ENCODE measurements at regions not wholly inside any gene's neighbourhood (a gene's known extent, or its start where the extent isn't known, plus 50 kb on each side); places are given as distances from the start of the nearest gene placed in this dataset.

GRCh38 chrX:99820197-99820596, 589.9 kb downstream of the PCDH19 start:
- Histone ChIP-seq H3K9me2 (replicated peaks; ENCODE audit: low read length) (no peaks in the 10 kb centered on the region), H2AFZ (ENCODE audit: low read length) (no peak overlapping the region), H3K79me2 (ENCODE audit: low read length) (no peaks in the 10 kb centered on the region), H3K36me3 (ENCODE audit: low read depth, low read length) (no peaks in the 10 kb centered on the region), H3K4me3 (ENCODE audit: low read length) (no peak overlapping the region), H3K4me2 (ENCODE audit: low read length) (no peak overlapping the region), H4K20me1 (ENCODE audit: low read length) (no peaks in the 10 kb centered on the region), H3K27me3 (ENCODE audit: low read length) (no peaks in the 10 kb centered on the region), H3K9me3 (ENCODE audit: low read length) (no peaks in the 10 kb centered on the region), H3K4me1 (ENCODE audit: insufficient read depth, low read length) (no peaks in the 10 kb centered on the region), H3K27ac (ENCODE audit: low read length) (no peak overlapping the region), H3F3A (ENCODE audit: low read length, unreplicated experiment) (no peaks in the 10 kb centered on the region), H3K9ac (ENCODE audit: low read length) (no peak overlapping the region)
- ChIA-PET CTCF (no interaction called here), POLR2A (ENCODE audit: unreplicated experiment) (no interaction called here)
- TF ChIP-seq EZH2phosphoT487 (IDR thresholded peaks at IDR 0.05; ENCODE audit: borderline replicate concordance, low read length) (no peak), CTCF (conservative IDR thresholded peaks at IDR 0.05; ENCODE audit: low read depth, low read length) (no peak), EZH2 (IDR thresholded peaks at IDR 0.05; ENCODE audit: low read length, unreplicated experiment) (no peak)
- no peak for ATAC-seq
- intact Hi-C loops (cut with micrococcal nuclease) = no loop called here
- BruUV-seq (replicated peaks) = no TSS peak
- DNase-seq = no peak

GRCh38 chrX:99800016-99800415, 610.1 kb downstream of the PCDH19 start:
- no peaks in the 10 kb centered on the region for H3K27me3 ChIP-seq (ENCODE audit: low read length)

GRCh38 chrX:99798936-99799335, 611.1 kb downstream of the PCDH19 start:
- no peak for ATAC-seq
- no peak overlapping the region for H3K9ac ChIP-seq (ENCODE audit: low read length)
- no peaks in the 10 kb centered on the region for H3K4me1 ChIP-seq (ENCODE audit: insufficient read depth, low read length)
- no peaks in the 10 kb centered on the region for H3K36me3 ChIP-seq (ENCODE audit: low read depth, low read length)
- no TSS peak for BruUV-seq (replicated peaks)
- TF ChIP-seq EZH2phosphoT487 (IDR thresholded peaks at IDR 0.05; ENCODE audit: borderline replicate concordance, low read length) = no peak
- DNase-seq = no peak
- no peaks in the 10 kb centered on the region for H3K79me2 ChIP-seq (ENCODE audit: low read length)
- H3K27ac ChIP-seq (ENCODE audit: low read length) = no peak overlapping the region
- POLR2A ChIA-PET (ENCODE audit: unreplicated experiment) = no interaction called here
- H3K9me3 ChIP-seq (ENCODE audit: low read length) = no peaks in the 10 kb centered on the region
- no peak overlapping the region for H2AFZ ChIP-seq (ENCODE audit: low read length)
- no peaks in the 10 kb centered on the region for H3F3A ChIP-seq (ENCODE audit: low read length, unreplicated experiment)
- H3K4me2 ChIP-seq (ENCODE audit: low read length) = no peak overlapping the region
- no peaks in the 10 kb centered on the region for H4K20me1 ChIP-seq (ENCODE audit: low read length)
- H3K27me3 ChIP-seq (ENCODE audit: low read length) = no peaks in the 10 kb centered on the region
- no peak overlapping the region for H3K4me3 ChIP-seq (ENCODE audit: low read length)
- intact Hi-C loops (cut with micrococcal nuclease) = no loop called here
- H3K9me2 ChIP-seq (replicated peaks; ENCODE audit: low read length) = no peaks in the 10 kb centered on the region
- CTCF ChIA-PET = no interaction called here

More at GRCh38 chrX:99800016-99800415, 610.1 kb downstream of the PCDH19 start:
- no peak overlapping the region for H3K4me2 ChIP-seq (ENCODE audit: low read length)
- no peak overlapping the region for H3K27ac ChIP-seq (ENCODE audit: low read length)
- no peak overlapping the region for H2AFZ ChIP-seq (ENCODE audit: low read length)
- no peak for ATAC-seq
- ChIA-PET CTCF (no interaction called here), POLR2A (ENCODE audit: unreplicated experiment) (no interaction called here)
- no peaks in the 10 kb centered on the region for H3K79me2 ChIP-seq (ENCODE audit: low read length)
- no peak for DNase-seq
- H4K20me1 ChIP-seq (ENCODE audit: low read length) = no peaks in the 10 kb centered on the region
- H3K4me3 ChIP-seq (ENCODE audit: low read length) = no peak overlapping the region
- H3K4me1 ChIP-seq (ENCODE audit: insufficient read depth, low read length) = no peaks in the 10 kb centered on the region
- no peaks in the 10 kb centered on the region for H3K9me3 ChIP-seq (ENCODE audit: low read length)
- H3K9me2 ChIP-seq (replicated peaks; ENCODE audit: low read length) = no peaks in the 10 kb centered on the region
- intact Hi-C loops (cut with micrococcal nuclease) = no loop called here
- no peak overlapping the region for H3K9ac ChIP-seq (ENCODE audit: low read length)
- TF ChIP-seq CTCF (conservative IDR thresholded peaks at IDR 0.05; ENCODE audit: low read depth, low read length) (no peak), EZH2 (IDR thresholded peaks at IDR 0.05; ENCODE audit: low read length, unreplicated experiment) (no peak), EZH2phosphoT487 (IDR thresholded peaks at IDR 0.05; ENCODE audit: borderline replicate concordance, low read length) (no peak)
- H3K36me3 ChIP-seq (ENCODE audit: low read depth, low read length) = no peaks in the 10 kb centered on the region
- H3F3A ChIP-seq (ENCODE audit: low read length, unreplicated experiment) = no peaks in the 10 kb centered on the region
- no TSS peak for BruUV-seq (replicated peaks)
